GM12878 (cell line): ENCODE measurements at regions not wholly inside any gene's neighbourhood (a gene's known extent, or its start where the extent isn't known, plus 50 kb on each side); places are given as distances from the start of the nearest gene placed in this dataset.

Experiments
- ATAC-seq: fragments of 200-7000 bp; cut with Tn5 transposase; 3 replicates; pipeline ENCODE4 v1.9.1; 2020; ENCODE audit warnings: mild to moderate bottlenecking, moderate library complexity
- BruUV-seq: library from RNA; stranded (reverse); fragments of 400-500 nt; replicated peaks from 2 replicates; lab custom pipeline; 2021; lab: Mats Ljungman, UMichigan
- CTCF ChIA-PET: fragments of 300-600 bp; sonication (Branson Sonifier 250); formaldehyde crosslinking; extraction: SDS; loops from one replicate; lab custom pipeline; 2021; ENCODE audit warnings: inconsistent platforms; lab: Yijun Ruan, JAX
- POLR2A ChIA-PET: fragments of 350-600 bp; formaldehyde crosslinking; extraction: SDS; loops from one replicate; lab custom pipeline; 2021; ENCODE audit warnings: inconsistent platforms; lab: Charles Lee
- RAD21 ChIA-PET: fragments of 300-600 bp; sonication (Branson Sonifier 250); formaldehyde crosslinking; loops from one replicate; lab custom pipeline; 2023; ENCODE audit warnings: antibody characterized with exemption; ENCODE audit not compliant: unreplicated experiment; lab: Charles Lee
- SMC1A ChIA-PET: fragments of 300-600 bp; sonication (Branson Sonifier 250); formaldehyde crosslinking; loops from one replicate; lab custom pipeline; 2023; ENCODE audit not compliant: unreplicated experiment, uncharacterized antibody; lab: Charles Lee
- DNase-seq: peaks from one replicate; pipeline ENCODE4 v3.0.0-alpha.2; 2011; ENCODE audit warnings: low read depth, low spot score
- FAIRE-seq: peaks from 3 replicates; lab custom pipeline; 2011; peaks lifted over from hg19 to GRCh38; lab: Jason Lieb, UNC
- H2AFZ ChIP-seq: 2 replicates; pipeline ENCODE4 v1.6.0; 2011; ENCODE audit warnings: low read depth, low read length, control low read depth; ENCODE audit not compliant: control insufficient read depth
- H3K27ac ChIP-seq: 2 replicates; pipeline ENCODE4 v1.5.1; 2011; ENCODE audit warnings: control low read depth; ENCODE audit not compliant: control insufficient read depth, insufficient read depth
- H3K27me3 ChIP-seq, 2 experiments: replicated peaks in 1 of 2; 2 replicates each; pipeline versions ENCODE4 v1.6.0 to v1.6.1; 2011; ENCODE audit warnings: low read length in 1 of 2; ENCODE audit not compliant: control insufficient read depth in 2 of 2, insufficient read depth in 2 of 2
- H3K36me3 ChIP-seq, 2 experiments: 2 replicates each; pipeline ENCODE4 v1.5.1; 2011; ENCODE audit warnings: low read length in 1 of 2; ENCODE audit not compliant: control insufficient read depth in 2 of 2, insufficient read depth in 2 of 2
- H3K4me1 ChIP-seq: 2 replicates; pipeline ENCODE4 v1.6.1; 2011; ENCODE audit warnings: mild to moderate bottlenecking, low read length, moderate library complexity, mixed read lengths; ENCODE audit not compliant: control insufficient read depth, insufficient read depth
- H3K4me2 ChIP-seq: 2 replicates; pipeline ENCODE4 v1.6.0; 2011; ENCODE audit warnings: control low read depth; ENCODE audit not compliant: control insufficient read depth, insufficient read depth
- H3K4me3 ChIP-seq: fragments of 200-600 bp; sonication (generic); 2 replicates; pipeline ENCODE4 v1.5.1; 2016
- H3K79me2 ChIP-seq: 2 replicates; pipeline ENCODE4 v1.6.0; 2011; ENCODE audit warnings: low read length; ENCODE audit not compliant: control insufficient read depth, insufficient read depth
- H3K9ac ChIP-seq: 2 replicates; pipeline ENCODE4 v1.8.0; 2011; ENCODE audit warnings: low read length, control low read depth, mixed read lengths; ENCODE audit not compliant: control insufficient read depth, insufficient read depth
- H3K9me3 ChIP-seq: replicated peaks from 3 replicates; pipeline ENCODE4 v1.5.1; 2011; ENCODE audit warnings: mild to moderate bottlenecking, low read length; ENCODE audit not compliant: control insufficient read depth, insufficient read depth
- H4K20me1 ChIP-seq: 2 replicates; pipeline ENCODE4 v1.6.0; 2011; ENCODE audit not compliant: control insufficient read depth, insufficient read depth
- CBFB ChIP-seq: IDR thresholded peaks from 2 replicates; pipeline ENCODE4 v1.6.1; 2016; ENCODE audit warnings: antibody characterized with exemption, low read depth
- CEBPB ChIP-seq, 2 experiments: fragments of 150-350 bp in 1 of 2; IDR thresholded peaks; 2 replicates each; pipeline ENCODE4 v1.6.1; 2012 to 2014; ENCODE audit warnings: low read depth in 2 of 2, low read length in 2 of 2, borderline replicate concordance in 1 of 2, inconsistent platforms in 1 of 2
- HCFC1 ChIP-seq: fragments of 150-350 bp; IDR thresholded peaks from 2 replicates; pipeline ENCODE4 v1.6.1; 2014; ENCODE audit warnings: low read length
- LARP7 ChIP-seq: fragments of 450-650 bp; IDR thresholded peaks from 2 replicates; pipeline ENCODE4 v1.6.1; 2017; ENCODE audit warnings: mild to moderate bottlenecking
- RAD51 ChIP-seq: fragments of 450-650 bp; IDR thresholded peaks from 2 replicates; pipeline ENCODE4 v1.6.1; 2016; ENCODE audit warnings: moderate library complexity, mild to moderate bottlenecking, inconsistent platforms
- SIX5 ChIP-seq: IDR thresholded peaks from 2 replicates; pipeline ENCODE4 v1.6.1; 2011; ENCODE audit warnings: mild to moderate bottlenecking, low read depth, low read length, moderate library complexity; ENCODE audit not compliant: severe bottlenecking
- TBL1XR1 ChIP-seq: IDR thresholded peaks from 2 replicates; pipeline ENCODE4 v1.6.1; 2012; ENCODE audit warnings: low read depth, low read length, improper control_type of control experiment
- USF1 ChIP-seq: IDR thresholded peaks from 2 replicates; pipeline ENCODE4 v1.6.1; 2011; ENCODE audit warnings: borderline replicate concordance, low read depth, mild to moderate bottlenecking, moderate library complexity, mixed read lengths, low read length; ENCODE audit not compliant: insufficient read depth; ENCODE audit errors: extremely low read length
- USF2 ChIP-seq: IDR thresholded peaks from 2 replicates; pipeline ENCODE4 v1.6.1; 2011; ENCODE audit warnings: low read depth, low read length, improper control_type of control experiment, borderline replicate concordance
- YBX1 ChIP-seq: fragments of 450-650 bp; IDR thresholded peaks from 2 replicates; pipeline ENCODE4 v1.6.1; 2016; ENCODE audit warnings: antibody characterized with exemption
- YY1 ChIP-seq: IDR thresholded peaks from 2 replicates; pipeline ENCODE4 v1.6.1; 2011; ENCODE audit warnings: low read depth, mild to moderate bottlenecking, low read length
- ZNF687 ChIP-seq: fragments of 450-650 bp; IDR thresholded peaks from 2 replicates; pipeline ENCODE4 v1.6.1; 2017; ENCODE audit warnings: mild to moderate bottlenecking, moderate library complexity
- WGBS: methylation state at CpG from one replicate; pipeline ENCODE4 v1.1.6; 2016; ENCODE audit warnings: low lambda C conversion rate; ENCODE audit not compliant: insufficient replicate concordance, insufficient coverage; ENCODE audit errors: missing lambda C conversion rate; 5-methylcytosine and 5-hydroxymethylcytosine counted together
- in situ Hi-C: fragments of 300-500 bp; cut with MboI; formaldehyde crosslinking; loops from 9 replicates; pipeline ENCODE4 v1.14.3; 2018; ENCODE audit warnings: mixed read lengths
- intact Hi-C: fragments of 100-400 bp; cut with micrococcal nuclease; formaldehyde crosslinking; loops from one replicate; pipeline ENCODE4 v1.14.2; 2022; ENCODE audit not compliant: unreplicated experiment

- CTCF ChIA-PET, result interaction anchor here (0.7 to 5.4 kb wide), 6 partner anchors 10 to 34 kb away, joined by 3 to 33 read pairs (median 9); no protein-coding TSS in a partner anchor
- POLR2A ChIA-PET, result interaction anchor here (0.6 kb wide), 1 partner anchor 1022 kb away, joined by 3 read pairs; no protein-coding TSS in a partner anchor
Measured at GRCh38 chr16:48099455-48099854, 56.3 kb downstream of the ABCC12 start.

More at GRCh38 chr16:48099455-48099854, 56.3 kb downstream of the ABCC12 start:
- BruUV-seq, result no TSS peak
- in situ Hi-C loops (no loop called here), intact Hi-C loops (no loop called here)
- Histone ChIP-seq H3K9ac (no peak overlapping the region), H3K9me3 (peaks cover 2% of the 10 kb centered on the region; the same call in 2 of the 3 replicates), H3K4me2 (no peak overlapping the region), H3K4me3 (no peak overlapping the region), H3K27me3 (no peaks in the 10 kb centered on the region), H3K79me2 (no peaks in the 10 kb centered on the region), H2AFZ (no peak overlapping the region), H4K20me1 (no peaks in the 10 kb centered on the region), H3K4me1 (peaks cover 25% of the 10 kb centered on the region), H3K36me3 (no peaks in the 10 kb centered on the region), H3K27ac (no peak overlapping the region)
- DNase-seq (no peak), ATAC-seq (no peak), FAIRE-seq (no peak)
- RAD21 ChIA-PET, result interaction anchor here (1.0 to 3.3 kb wide), 4 partner anchors 10 to 44 kb away, joined by 4 to 25 read pairs (median 16); no protein-coding TSS in a partner anchor
- WGBS, result 87% methylated on average over 5 of the region's 5 CpGs
- SMC1A ChIA-PET, result interaction anchor here (0.7 to 7.0 kb wide), 4 partner anchors 11 to 27 kb away, joined by 3 to 97 read pairs (median 8); no protein-coding TSS in a partner anchor
- TF ChIP-seq YBX1 (no peak), HCFC1 (peak; percentile 61), USF1 (peak; percentile 68), TBL1XR1 (no peak), CBFB (no peak), ZNF687 (peak; percentile 38; the same call in 1 of the 2 replicates), USF2 (peak; percentile 32; the same call in 1 of the 2 replicates), SIX5 (peak; percentile 57), CEBPB (IDR thresholded peaks at IDR 0.05; ENCODE audit: borderline replicate concordance in 1 of 2, low read depth in 2 of 2, low read length in 2 of 2) (no peak), LARP7 (no peak), YY1 (peak; percentile 79), RAD51 (peak; percentile 68)
